ENCODE measurements at regions not wholly inside any gene's neighbourhood (a gene's known extent, or its start where the extent isn't known, plus 50 kb on each side); places are given as distances from the start of the nearest gene placed in this dataset.
"Not testable (repeated sequence)": the region's sequence is repeated elsewhere in the genome, so short reads cannot be mapped to it uniquely, and the experiment has no call there.

DNA sequence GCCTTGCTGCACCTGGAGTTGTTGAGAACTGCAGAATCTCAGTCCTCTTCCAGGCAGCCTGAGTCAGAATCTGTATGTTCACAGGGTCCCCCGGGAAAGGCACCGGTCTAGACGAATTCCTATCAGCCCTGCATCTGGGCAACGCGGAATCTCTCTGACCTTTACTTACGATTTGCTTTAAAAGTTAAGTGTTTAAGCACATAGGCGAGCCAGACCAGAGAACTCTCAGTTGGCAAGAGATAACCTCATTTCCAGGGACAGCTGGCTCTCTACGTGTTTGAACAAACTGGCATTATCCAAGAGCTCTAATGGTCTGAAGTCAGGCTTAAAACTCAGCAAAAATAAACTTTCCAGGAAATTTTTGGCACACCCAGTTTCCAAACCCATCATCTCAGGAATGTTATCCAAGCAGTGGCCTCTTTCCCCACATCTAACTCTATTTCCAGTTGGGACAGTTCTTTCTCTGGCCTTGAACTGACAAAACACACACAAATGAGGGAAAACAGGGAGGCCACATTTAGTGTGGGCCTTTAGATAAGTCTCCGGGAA lies 53.4 kb downstream of the HES1 start:
- Histone ChIP-seq H3K4me3 (ENCODE audit: low read depth, low read length) (no peak overlapping the region), H3K9me3 (ENCODE audit: control insufficient read depth, insufficient read depth, low read length) (no peaks in the 10 kb centered on the region), H3K27ac (ENCODE audit: low read depth, low read length) (no peak overlapping the region), H3K27me3 (ENCODE audit: control insufficient read depth, insufficient read depth, low read length) (peaks cover 10% of the 10 kb centered on the region)
- POLR2A ChIA-PET: no interaction called here
- CTCF ChIA-PET: no interaction called here
- no peak for DNase-seq (ENCODE audit: low read depth, low spot score)
- TF ChIP-seq CTCF (IDR thresholded peaks at IDR 0.05; ENCODE audit: low read depth, low read length): no peak

DNA sequence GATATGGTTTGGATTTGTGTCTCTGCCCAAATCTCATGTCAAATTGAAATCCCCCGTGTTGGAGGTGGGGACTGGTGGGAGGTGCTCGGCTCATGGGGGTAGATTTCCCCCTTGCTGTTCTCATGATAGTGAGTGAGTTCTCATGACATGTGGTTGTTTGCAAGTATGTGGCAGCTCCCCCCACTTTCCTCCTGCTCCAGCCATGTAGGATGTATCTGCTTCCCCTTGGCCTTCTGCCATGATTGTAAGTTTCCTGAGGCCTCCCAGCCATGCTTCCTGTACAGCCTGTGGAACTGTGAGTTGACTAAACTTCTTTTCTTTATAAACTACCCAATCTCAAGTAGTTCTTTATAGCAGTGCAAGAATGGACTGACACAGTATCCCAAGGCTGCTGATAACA lies 55.9 kb downstream of the HES1 start:
- H3K9me3 ChIP-seq (ENCODE audit: control insufficient read depth, insufficient read depth, low read length); H3K27me3 ChIP-seq (ENCODE audit: control insufficient read depth, insufficient read depth, low read length); H3K4me3 ChIP-seq (ENCODE audit: low read depth, low read length); H3K27ac ChIP-seq (ENCODE audit: low read depth, low read length); CTCF ChIA-PET; DNase-seq (ENCODE audit: low read depth, low spot score); POLR2A ChIA-PET: not testable (repeated sequence)

- CTCF ChIA-PET: no interaction called here
- Histone ChIP-seq H3K27me3 (ENCODE audit: control insufficient read depth, insufficient read depth, low read length) (peaks cover 20% of the 10 kb centered on the region), H3K9me3 (ENCODE audit: control insufficient read depth, insufficient read depth, low read length) (no peaks in the 10 kb centered on the region), H3K4me3 (ENCODE audit: low read depth, low read length) (no peak overlapping the region), H3K27ac (ENCODE audit: low read depth, low read length) (no peak overlapping the region)
- DNase-seq (ENCODE audit: low read depth, low spot score): no peak
- no peak for TF ChIP-seq CTCF (IDR thresholded peaks at IDR 0.05; ENCODE audit: low read depth, low read length)
- POLR2A ChIA-PET: no interaction called here
Observed at GRCh38 chr3:194194051-194194756, 58.3 kb downstream of the HES1 start.

DNA sequence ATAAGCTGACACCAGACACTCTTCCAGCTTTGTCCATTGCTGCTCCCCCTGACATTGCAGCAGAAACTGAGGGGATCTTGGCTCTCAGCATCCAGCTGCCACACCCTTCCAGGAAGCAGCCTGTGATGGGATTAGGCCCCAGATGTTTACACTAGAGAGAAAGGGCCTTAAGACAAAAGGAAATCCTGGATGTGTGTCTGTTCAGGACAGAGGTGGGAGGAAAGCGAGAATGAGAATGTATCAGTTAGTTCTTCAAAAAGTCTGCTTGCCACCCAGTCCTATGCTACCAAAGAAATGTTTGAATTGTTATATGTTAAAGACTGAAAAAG lies 58.8 kb downstream of the HES1 start:
- H3K9me3 ChIP-seq (ENCODE audit: control insufficient read depth, insufficient read depth, low read length): no peaks in the 10 kb centered on the region
- no peak overlapping the region for H3K27ac ChIP-seq (ENCODE audit: low read depth, low read length)
- POLR2A ChIA-PET: no interaction called here
- no peak for TF ChIP-seq CTCF (IDR thresholded peaks at IDR 0.05; ENCODE audit: low read depth, low read length)
- peaks cover 21% of the 10 kb centered on the region for H3K27me3 ChIP-seq (ENCODE audit: control insufficient read depth, insufficient read depth, low read length)
- no peak overlapping the region for H3K4me3 ChIP-seq (ENCODE audit: low read depth, low read length)
- CTCF ChIA-PET: no interaction called here
- DNase-seq (ENCODE audit: low read depth, low spot score): no peak

DNA sequence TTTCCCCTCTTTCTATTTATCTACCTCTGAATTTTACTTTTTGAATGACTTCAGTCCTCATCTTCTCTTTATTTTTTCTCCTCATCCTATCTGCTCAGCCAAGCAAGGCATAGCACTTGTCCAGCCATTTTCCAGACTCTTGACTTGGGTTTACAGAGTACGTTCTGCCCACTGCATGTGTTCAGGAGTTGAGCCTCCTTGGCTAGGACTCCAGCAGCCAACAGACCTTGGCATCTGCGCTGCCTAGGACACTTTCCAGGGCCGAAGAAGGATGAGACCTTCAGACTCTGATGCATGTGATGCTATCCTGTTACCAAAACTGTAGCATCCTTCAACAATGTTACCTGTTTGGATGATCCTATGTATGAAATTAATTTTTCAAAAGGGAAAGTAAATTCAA lies 59.7 kb downstream of the HES1 start:
- H3K27me3 ChIP-seq (ENCODE audit: control insufficient read depth, insufficient read depth, low read length): peaks cover 28% of the 10 kb centered on the region
- no peak overlapping the region for H3K27ac ChIP-seq (ENCODE audit: low read depth, low read length)
- H3K9me3 ChIP-seq (ENCODE audit: control insufficient read depth, insufficient read depth, low read length): no peaks in the 10 kb centered on the region
- CTCF ChIA-PET: no interaction called here
- no peak for DNase-seq (ENCODE audit: low read depth, low spot score)
- TF ChIP-seq CTCF (IDR thresholded peaks at IDR 0.05; ENCODE audit: low read depth, low read length): no peak
- POLR2A ChIA-PET: no interaction called here
- no peak overlapping the region for H3K4me3 ChIP-seq (ENCODE audit: low read depth, low read length)
